GM12874 (cell line): ENCODE measurements at regions not wholly inside any gene's neighbourhood (a gene's known extent, or its start where the extent isn't known, plus 50 kb on each side); places are given as distances from the start of the nearest gene placed in this dataset.

Experiments used
- CTCF ChIP-seq: IDR thresholded peaks from 2 replicates; pipeline ENCODE4 v1.5.1; 2011; ENCODE audit warnings: low read depth, mild to moderate bottlenecking, control low read depth, low read length, moderate library complexity; ENCODE audit not compliant: insufficient read depth

- no peak for TF ChIP-seq CTCF
Observed at GRCh38 chr1:22325531-22326371, 125.9 kb upstream of the ZBTB40 start.

- TF ChIP-seq CTCF = no peak
Observed at GRCh38 chr1:22326372-22326915, 125.2 kb upstream of the ZBTB40 start.

- no peak for TF ChIP-seq CTCF
Observed at GRCh38 chr1:22326931-22327330, 124.7 kb upstream of the ZBTB40 start.

- TF ChIP-seq CTCF = no peak
Observed at GRCh38 chr1:22327411-22327810, 124.2 kb upstream of the ZBTB40 start.

- no peak for TF ChIP-seq CTCF
Observed at GRCh38 chr1:22328331-22329147, 123.1 kb upstream of the ZBTB40 start.

- no peak for TF ChIP-seq CTCF
Observed at GRCh38 chr1:22329148-22329515, 122.5 kb upstream of the ZBTB40 start.

- no peak for TF ChIP-seq CTCF
Observed at GRCh38 chr1:22330092-22330759, 121.4 kb upstream of the ZBTB40 start.
